ENCODE measurements at regions not wholly inside any gene's neighbourhood (a gene's known extent, or its start where the extent isn't known, plus 50 kb on each side); places are given as distances from the start of the nearest gene placed in this dataset.

DNA sequence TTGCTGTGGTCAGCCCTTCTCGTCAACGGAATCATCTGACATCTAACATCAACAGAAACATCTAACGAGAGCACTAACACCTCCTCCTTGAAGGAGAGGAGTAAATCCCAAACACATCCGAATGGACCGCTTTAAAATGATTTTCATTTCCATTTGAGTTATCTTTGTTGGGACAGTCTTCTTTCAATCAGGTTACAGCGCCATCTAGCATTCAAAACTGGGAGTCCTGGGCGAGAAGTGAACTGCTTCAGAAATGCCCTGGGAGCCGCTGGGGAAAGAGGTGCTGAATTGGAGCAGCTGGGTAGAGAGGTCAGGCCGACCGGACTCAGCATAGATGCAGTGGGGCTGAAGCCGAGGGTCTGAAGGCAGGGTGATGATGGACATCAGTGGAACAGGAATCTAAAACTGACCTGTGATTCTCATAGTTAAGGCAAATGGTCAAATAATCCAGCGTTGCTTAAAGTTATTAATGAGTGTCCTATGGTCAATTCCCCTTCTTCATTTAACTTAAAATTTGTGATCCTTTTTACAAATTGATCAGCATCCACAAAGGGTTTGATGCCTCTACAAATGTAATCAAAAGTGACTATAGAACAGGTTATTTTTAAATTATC is 170.0 kb upstream of the NDN start:
- TF ChIP-seq, protein P1, sequence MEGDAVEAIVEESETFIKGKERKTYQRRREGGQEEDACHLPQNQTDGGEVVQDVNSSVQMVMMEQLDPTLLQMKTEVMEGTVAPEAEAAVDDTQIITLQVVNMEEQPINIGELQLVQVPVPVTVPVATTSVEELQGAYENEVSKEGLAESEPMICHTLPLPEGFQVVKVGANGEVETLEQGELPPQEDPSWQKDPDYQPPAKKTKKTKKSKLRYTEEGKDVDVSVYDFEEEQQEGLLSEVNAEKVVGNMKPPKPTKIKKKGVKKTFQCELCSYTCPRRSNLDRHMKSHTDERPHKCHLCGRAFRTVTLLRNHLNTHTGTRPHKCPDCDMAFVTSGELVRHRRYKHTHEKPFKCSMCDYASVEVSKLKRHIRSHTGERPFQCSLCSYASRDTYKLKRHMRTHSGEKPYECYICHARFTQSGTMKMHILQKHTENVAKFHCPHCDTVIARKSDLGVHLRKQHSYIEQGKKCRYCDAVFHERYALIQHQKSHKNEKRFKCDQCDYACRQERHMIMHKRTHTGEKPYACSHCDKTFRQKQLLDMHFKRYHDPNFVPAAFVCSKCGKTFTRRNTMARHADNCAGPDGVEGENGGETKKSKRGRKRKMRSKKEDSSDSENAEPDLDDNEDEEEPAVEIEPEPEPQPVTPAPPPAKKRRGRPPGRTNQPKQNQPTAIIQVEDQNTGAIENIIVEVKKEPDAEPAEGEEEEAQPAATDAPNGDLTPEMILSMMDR (IDR thresholded peaks at IDR 0.05; ENCODE audit: borderline replicate concordance, extremely low read depth, insufficient read depth) = peak; percentile 19
- no peak overlapping the region for H3K4me3 ChIP-seq (ENCODE audit: low read length in 3 of 3)
- FAIRE-seq (no peak), DNase-seq (peak in 4 of 5 donors; percentile 59 to 75 (median 65))
- no peaks in the 10 kb centered on the region for H3K27me3 ChIP-seq (ENCODE audit: control insufficient read depth, insufficient read depth, low read length)
- no peaks in the 10 kb centered on the region for H3K36me3 ChIP-seq (ENCODE audit: control insufficient read depth in 2 of 3, insufficient read depth in 3 of 3, low read length in 3 of 3)
- no peak overlapping the region for H3K9ac ChIP-seq (ENCODE audit: low read length in 3 of 3)
- H3K9me3 ChIP-seq (ENCODE audit: control insufficient read depth in 2 of 3, insufficient read depth in 1 of 3, low read length in 3 of 3) = peaks cover 0 to 2% (median 0%) of the 10 kb centered on the region in 3 donors
- H3K27ac ChIP-seq (ENCODE audit: low read depth in 2 of 2, low read length in 2 of 2) = no peak overlapping the region
- no peaks in the 10 kb centered on the region for H3K4me1 ChIP-seq (ENCODE audit: control insufficient read depth in 2 of 3, insufficient read depth in 2 of 3, low read depth in 1 of 3, low read length in 3 of 3)
- intact Hi-C loops (cut with DNase I) = no loop called here

DNA sequence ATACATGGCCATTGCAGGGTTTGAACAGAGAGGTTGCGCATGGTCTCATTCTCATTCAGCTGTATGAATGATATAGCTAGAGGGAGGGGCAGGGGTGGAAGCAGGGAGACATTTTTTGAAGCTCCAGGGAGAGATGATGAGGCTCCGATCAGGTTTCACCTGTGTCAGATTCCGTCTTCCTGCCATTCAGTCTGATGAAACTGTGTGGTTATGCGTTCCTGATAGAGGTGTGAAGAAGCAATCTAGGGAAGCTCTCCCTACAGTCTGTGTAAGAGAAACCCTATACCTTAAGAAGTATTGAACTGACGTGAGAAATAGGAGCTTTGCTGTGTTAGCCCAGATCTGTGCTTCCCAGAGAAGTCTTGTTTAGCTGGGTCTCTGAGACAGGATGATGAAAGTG is 171.9 kb upstream of the NDN start:
- FAIRE-seq (no peak), DNase-seq (no peak)
- Histone ChIP-seq H3K27ac (ENCODE audit: low read depth in 2 of 2, low read length in 2 of 2) (no peak overlapping the region), H3K4me3 (ENCODE audit: low read length in 3 of 3) (no peak overlapping the region), H3K4me1 (ENCODE audit: control insufficient read depth in 2 of 3, insufficient read depth in 2 of 3, low read depth in 1 of 3, low read length in 3 of 3) (no peaks in the 10 kb centered on the region), H3K9me3 (ENCODE audit: control insufficient read depth in 2 of 3, insufficient read depth in 1 of 3, low read length in 3 of 3) (no peaks in the 10 kb centered on the region), H3K27me3 (ENCODE audit: control insufficient read depth, insufficient read depth, low read length) (no peaks in the 10 kb centered on the region), H3K36me3 (ENCODE audit: control insufficient read depth in 2 of 3, insufficient read depth in 3 of 3, low read length in 3 of 3) (no peaks in the 10 kb centered on the region), H3K9ac (ENCODE audit: low read length in 3 of 3) (no peak overlapping the region)
- TF ChIP-seq, protein P1 (IDR thresholded peaks at IDR 0.05; ENCODE audit: borderline replicate concordance, extremely low read depth, insufficient read depth) = no peak
- intact Hi-C loops (cut with DNase I) = no loop called here

DNA sequence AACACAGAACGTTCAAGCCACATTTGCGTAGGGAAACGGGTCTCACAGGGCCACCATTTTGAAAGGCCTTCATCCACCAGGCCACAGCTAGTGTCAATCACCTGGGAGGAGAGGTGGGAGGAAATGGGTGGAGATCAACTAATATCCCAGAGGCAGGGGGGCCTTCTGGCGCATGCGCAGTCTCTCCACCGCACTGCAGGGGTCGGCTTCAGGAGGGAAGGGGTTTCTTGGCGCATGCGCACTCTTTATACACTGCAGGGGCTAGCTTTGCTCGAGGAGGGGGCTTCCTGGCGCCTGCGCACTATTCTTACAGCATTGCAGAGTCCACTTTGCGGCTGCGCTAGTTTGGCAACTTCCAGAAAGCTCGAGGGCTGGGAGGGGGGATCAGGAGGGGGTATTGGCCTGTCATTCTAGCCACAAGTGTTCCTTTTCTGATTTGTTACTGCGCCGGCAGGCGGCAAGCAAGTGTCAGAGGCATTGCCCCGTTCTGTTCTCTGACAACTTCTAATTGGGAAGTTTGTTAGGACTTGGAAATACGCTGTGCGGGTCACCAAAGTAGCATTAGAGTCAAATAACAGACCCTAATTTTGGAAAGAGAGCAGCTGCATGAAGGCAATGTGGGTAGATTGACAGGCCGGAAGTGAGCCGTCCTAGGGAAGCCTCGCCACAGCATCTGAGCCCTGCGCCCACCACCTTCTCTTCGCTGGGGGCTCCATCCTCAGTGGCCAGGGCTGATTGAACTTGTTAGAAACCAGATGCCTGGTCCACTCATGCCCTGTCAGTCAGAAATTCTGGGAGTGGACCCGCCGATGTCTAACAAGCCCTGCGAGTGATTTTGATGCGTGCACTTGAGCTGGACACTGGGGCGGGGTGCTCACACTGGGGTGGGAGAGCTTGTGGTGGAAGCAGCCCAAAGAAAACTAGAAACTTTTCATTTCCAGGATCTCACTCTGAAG is 173.5 kb upstream of the NDN start:
- Histone ChIP-seq H3K27ac (ENCODE audit: low read depth in 2 of 2, low read length in 2 of 2) (no peak overlapping the region), H3K27me3 (ENCODE audit: control insufficient read depth, insufficient read depth, low read length) (no peaks in the 10 kb centered on the region), H3K9me3 (ENCODE audit: control insufficient read depth in 2 of 3, insufficient read depth in 1 of 3, low read length in 3 of 3) (no peaks in the 10 kb centered on the region), H3K4me1 (ENCODE audit: control insufficient read depth in 2 of 3, insufficient read depth in 2 of 3, low read depth in 1 of 3, low read length in 3 of 3) (no peaks in the 10 kb centered on the region), H3K4me3 (ENCODE audit: low read length in 3 of 3) (peak overlapping the region in 1 of 3 donors; percentile 12), H3K36me3 (ENCODE audit: control insufficient read depth in 2 of 3, insufficient read depth in 3 of 3, low read length in 3 of 3) (no peaks in the 10 kb centered on the region), H3K9ac (ENCODE audit: low read length in 3 of 3) (no peak overlapping the region)
- peak in 4 of 5 donors; percentile 79 to 93 (median 86) for DNase-seq
- intact Hi-C loops (cut with DNase I) = no loop called here
- TF ChIP-seq, protein P1 (IDR thresholded peaks at IDR 0.05; ENCODE audit: borderline replicate concordance, extremely low read depth, insufficient read depth) = no peak
- FAIRE-seq = no peak

Data from kidney (tissue), 13 donors.